ENCODE measurements at regions not wholly inside any gene's neighbourhood (a gene's known extent, or its start where the extent isn't known, plus 50 kb on each side); places are given as distances from the start of the nearest gene placed in this dataset.
"Not testable (repeated sequence)": the region's sequence is repeated elsewhere in the genome, so short reads cannot be mapped to it uniquely, and the experiment has no call there.

- no peak for DNase-seq
Measured at GRCh38 chr12:107144441-107144840, 51.1 kb upstream of the CRY1 start.

- no peak for DNase-seq
Measured at GRCh38 chr12:107144990-107145389, 51.6 kb upstream of the CRY1 start.

GRCh38 chr12:107145397-107145796 lies 52.0 kb upstream of the CRY1 start:
- DNase-seq = no peak

- no peak for DNase-seq
Measured at GRCh38 chr12:107148107-107148506, 54.8 kb upstream of the CRY1 start.

- no peak for DNase-seq
Measured at GRCh38 chr12:107152315-107152714, 59.0 kb upstream of the CRY1 start.

GRCh38 chr12:107159384-107159900 lies 66.1 kb upstream of the CRY1 start:
- no peak for DNase-seq

GRCh38 chr12:107163413-107163812 lies 70.1 kb upstream of the CRY1 start:
- DNase-seq = no peak

GRCh38 chr12:107164392-107164791 lies 71.0 kb upstream of the CRY1 start:
- DNase-seq = no peak

- DNase-seq = no peak
Measured at GRCh38 chr12:107165581-107165980, 72.2 kb upstream of the CRY1 start.

- DNase-seq = no peak
Measured at GRCh38 chr12:107167756-107168155, 74.4 kb upstream of the CRY1 start.

- no peak for DNase-seq
Measured at GRCh38 chr12:107169200-107169599, 75.9 kb upstream of the CRY1 start.

- no peak for DNase-seq
Measured at GRCh38 chr12:107178776-107179175, 85.4 kb upstream of the CRY1 start.

GRCh38 chr12:107179871-107180270 lies 86.5 kb upstream of the CRY1 start:
- DNase-seq = no peak

- no peak for DNase-seq
Measured at GRCh38 chr12:107180272-107180671, 86.9 kb upstream of the CRY1 start.

- DNase-seq = no peak
Measured at GRCh38 chr12:107184359-107184930, 91.1 kb upstream of the CRY1 start.

- no peak for DNase-seq
Measured at GRCh38 chr12:107196681-107197080, 103.3 kb upstream of the CRY1 start.

GRCh38 chr12:107200394-107200793 lies 107.0 kb upstream of the CRY1 start:
- no peak for DNase-seq

- no peak for DNase-seq
Measured at GRCh38 chr12:107207931-107208525, 114.7 kb upstream of the CRY1 start.

- DNase-seq = not testable (repeated sequence)
Measured at GRCh38 chr12:107209700-107210099, 116.4 kb upstream of the CRY1 start.

GRCh38 chr12:107214373-107214773 lies 121.0 kb upstream of the CRY1 start:
- not testable (repeated sequence) for DNase-seq

GRCh38 chr12:107216411-107216810 lies 123.1 kb upstream of the CRY1 start:
- not testable (repeated sequence) for DNase-seq

GRCh38 chr12:107219301-107219700 lies 126.0 kb upstream of the CRY1 start:
- no peak for DNase-seq

GRCh38 chr12:107221913-107222312 lies 128.6 kb upstream of the CRY1 start:
- DNase-seq = no peak

- no peak for DNase-seq
Measured at GRCh38 chr12:107223821-107224220, 130.5 kb upstream of the CRY1 start.
